HG03064 (cell line): ENCODE measurements at regions not wholly inside any gene's neighbourhood (a gene's known extent, or its start where the extent isn't known, plus 50 kb on each side); places are given as distances from the start of the nearest gene placed in this dataset.
"Not testable (repeated sequence)": the region's sequence is repeated elsewhere in the genome, so short reads cannot be mapped to it uniquely, and the experiment has no call there.

Experiments used
- ATAC-seq: cut with Tn5 transposase; IDR thresholded peaks from one replicate; pipeline ENCODE4 v1.9.1; 2021; ENCODE audit warnings: low read depth; ENCODE audit not compliant: unreplicated experiment

DNA sequence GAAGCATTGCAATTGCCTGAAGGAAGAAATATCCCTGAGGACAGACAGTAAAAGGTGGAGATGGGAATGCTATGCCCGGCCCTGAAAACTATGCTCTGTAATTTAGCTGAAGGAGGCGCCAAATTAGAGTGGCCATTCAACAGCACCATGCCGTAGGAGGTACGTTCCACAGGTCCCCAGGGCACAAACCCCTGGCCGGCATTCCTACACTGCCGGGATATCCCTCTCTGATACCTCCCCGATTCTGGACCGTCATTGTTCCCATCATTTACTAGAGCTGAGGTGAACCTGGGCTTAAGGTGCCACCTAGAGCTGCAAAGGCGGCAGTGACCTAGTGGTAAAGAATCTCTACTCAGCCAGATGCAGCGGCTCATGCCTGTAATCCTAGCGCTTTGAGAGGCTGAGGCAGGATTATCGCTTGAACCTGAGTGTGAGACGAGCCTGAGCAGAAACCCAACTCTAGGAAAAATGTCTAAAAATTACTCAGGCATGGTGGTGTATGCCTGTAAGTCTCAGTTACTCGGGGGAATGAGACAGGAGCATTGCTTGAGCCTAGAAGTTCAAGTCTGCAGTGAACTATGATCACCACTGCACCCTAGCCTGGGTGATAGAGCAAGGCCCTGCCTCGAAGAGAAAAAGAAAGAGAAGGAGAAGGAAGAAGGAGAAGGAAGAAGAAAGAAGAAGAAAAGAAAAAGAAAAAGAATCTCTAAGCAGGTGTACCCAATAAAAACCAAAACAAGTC, 53.0 kb upstream of the TNKS2 start:
- no peak for ATAC-seq

DNA sequence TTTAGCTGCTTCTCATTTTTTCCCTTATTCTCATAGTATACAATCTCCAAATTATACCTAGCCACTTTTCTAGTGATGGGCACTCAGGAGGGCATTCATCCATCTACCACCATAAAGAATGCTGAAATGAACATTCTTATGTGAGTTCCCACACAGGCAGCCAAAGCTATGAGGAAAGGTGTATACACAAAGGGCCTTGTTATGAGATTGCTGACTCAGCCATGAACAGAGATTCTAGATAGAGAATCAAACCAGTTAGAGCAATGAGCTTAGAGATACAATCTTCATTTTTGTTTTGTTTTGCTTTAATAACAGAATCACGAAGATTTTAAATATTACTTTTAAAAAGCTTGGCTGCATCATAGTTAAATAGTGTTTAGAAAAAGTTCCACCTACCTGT, 54.8 kb upstream of the TNKS2 start:
- ATAC-seq: no peak

DNA sequence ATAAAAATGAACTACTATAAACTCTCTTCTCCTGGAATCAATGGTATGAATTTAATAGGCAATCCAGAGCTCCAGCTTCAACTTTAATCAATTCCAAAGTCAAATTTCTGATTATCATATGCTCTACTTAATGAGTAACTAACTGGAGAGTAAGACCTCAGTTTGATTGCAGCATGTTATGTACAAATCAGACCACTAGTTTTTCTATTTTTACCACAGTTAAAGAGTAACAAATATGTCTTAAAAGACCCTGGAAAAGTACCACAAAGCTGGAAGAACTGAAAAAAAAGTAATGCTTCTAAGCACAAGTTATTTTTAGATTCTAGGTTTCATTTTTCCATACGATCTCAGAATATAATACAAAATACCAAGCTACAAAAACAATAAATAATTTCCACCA, 56.0 kb upstream of the TNKS2 start:
- ATAC-seq: no peak

DNA sequence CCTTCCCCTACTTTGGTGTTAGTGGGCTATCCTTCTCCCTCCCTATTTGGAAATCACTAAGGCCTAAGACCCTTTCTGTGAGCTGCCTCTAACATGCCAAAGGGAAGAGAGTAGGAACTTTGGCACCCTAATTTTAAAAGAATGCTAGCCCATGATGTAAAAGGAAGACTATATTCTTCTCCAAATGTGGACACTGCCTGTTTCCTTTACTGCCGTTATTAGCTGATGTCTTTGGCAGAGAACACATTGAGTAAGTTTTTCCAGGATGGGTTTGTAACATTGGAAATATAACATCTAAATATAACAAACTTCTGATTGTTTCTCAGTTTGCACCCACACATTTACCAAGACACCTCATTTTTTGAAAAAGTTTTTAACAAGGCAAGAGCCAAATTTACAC, 56.9 kb upstream of the TNKS2 start:
- ATAC-seq: no peak

DNA sequence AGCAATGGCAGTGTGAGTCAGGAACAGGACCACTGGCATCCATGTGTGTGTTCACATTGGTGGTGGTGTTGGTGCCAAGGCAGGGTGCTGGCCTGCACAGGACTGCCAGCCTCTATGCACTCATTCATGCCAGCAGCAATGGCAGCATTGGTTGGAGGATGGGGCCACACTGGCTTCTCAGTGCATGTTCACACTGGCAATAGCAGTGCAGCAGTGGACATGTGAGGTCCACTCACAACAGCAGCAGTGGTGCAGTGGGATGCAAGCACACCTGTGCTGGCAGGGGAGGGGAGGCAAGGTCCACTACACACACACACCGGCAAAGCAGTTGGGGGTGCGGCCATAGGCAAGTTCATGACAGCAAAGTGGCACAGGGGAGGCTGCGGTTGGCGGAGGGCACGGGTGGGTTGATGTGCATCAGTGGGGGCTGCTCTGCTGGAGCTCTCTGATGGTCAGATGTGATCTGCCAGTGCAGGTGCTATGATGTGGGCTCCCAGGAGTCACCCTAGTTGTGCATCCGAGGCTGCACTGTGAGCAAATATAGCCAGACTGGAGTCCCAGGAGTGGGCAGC, 57.8 kb upstream of the TNKS2 start:
- no peak for ATAC-seq

DNA sequence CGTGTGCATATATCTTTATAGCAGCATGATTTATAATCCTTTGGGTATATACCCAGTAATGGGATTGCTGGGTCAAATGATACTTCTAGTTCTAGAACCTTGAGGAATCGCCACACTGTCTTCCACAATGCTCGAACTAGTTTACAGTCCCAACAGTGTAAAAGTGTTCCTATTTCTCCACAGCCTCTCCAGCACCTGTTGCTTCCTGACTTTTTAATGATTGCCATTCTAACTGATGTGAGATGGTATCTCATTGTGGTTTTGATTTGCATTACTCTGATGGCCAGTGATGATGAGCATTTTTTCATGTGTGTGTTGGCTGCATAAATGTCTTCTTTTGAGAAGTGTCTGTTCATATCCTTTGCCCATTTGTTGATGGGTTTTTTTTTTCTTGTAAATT, 66.0 kb upstream of the TNKS2 start:
- not testable (repeated sequence) for ATAC-seq

DNA sequence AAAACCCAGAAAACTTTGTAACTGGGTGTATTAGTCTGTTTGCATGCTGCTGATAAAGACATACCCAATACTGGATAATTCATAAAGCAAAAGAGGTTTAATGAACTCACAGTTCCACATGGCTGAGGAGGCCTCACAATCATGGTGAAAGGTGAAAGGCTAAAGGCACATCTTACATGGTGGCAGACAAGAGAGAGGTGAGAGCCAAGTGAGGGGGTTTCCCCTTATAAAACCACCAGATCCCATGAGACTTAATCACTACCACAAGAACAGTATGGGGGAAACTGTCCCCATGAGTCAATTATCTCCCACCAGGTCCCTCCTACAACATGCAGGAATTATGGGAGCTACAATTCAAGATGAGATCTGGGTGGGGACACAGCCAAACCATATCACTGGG, 68.9 kb upstream of the TNKS2 start:
- not testable (repeated sequence) for ATAC-seq

DNA sequence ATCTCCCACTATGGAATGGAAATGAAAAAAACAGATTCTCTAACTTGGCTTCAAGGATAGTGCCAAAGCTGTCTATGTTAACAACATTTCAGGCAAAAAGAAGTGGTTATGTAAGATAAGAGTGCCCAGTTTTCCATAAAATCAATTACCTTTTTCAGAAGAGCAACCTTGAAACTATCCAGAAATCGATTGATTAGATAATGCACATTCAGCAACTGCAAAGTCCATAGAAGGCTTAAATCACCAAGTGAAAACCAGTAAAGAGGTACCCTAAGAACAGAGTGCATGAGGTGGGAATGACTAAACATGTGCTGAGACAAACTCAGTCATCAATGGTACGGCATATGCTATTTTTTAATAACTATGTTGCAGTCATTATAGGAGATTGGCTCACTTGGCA, 71.9 kb upstream of the TNKS2 start:
- no peak for ATAC-seq

DNA sequence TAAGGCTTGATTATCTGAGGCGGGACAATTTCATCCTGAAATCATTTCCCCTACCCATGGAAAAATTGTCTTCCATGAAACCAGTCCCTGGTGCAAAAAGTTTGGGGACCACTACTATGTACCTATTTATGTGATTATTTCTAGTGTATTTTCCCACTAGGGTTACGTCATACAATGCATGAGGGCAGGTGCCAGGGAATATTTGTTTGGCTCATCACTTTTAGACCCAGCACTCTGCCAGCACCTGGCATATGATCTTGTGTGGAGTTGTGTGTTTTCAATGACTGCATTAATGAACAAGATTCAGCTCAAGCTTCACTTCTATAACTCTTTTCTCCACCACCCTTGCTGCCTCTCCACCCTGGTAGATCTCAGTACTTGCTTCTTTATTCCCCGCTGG, 73.3 kb upstream of the TNKS2 start:
- ATAC-seq: no peak

DNA sequence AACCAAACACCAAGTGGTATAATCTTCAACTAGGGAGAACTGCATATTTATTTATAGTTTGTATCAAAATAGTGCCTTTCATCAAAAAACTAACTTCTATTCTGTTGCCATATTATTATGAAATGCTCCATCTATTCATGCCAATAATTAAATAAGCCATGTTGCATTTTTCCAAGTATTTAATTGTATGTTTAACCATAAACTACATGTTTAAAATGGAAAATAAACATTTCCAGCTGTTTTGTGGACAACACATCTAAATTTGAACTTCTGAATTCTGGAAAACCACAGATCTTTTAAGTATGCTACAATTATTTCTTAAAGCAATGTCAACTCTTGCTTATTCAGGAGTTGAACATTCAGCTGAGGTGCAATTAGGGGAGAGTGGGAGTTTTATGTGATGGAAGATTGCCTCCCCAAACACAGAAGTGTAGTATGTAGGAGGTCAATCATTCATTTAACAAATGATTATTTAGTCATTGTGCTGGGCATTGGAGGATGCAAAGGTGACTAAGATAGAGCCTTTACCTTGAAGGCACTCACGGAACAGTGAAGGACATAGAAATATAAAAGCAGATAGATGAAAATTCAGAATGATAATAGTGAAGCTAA, 80.7 kb upstream of the PPP1R3C start:
- ATAC-seq: no peak

DNA sequence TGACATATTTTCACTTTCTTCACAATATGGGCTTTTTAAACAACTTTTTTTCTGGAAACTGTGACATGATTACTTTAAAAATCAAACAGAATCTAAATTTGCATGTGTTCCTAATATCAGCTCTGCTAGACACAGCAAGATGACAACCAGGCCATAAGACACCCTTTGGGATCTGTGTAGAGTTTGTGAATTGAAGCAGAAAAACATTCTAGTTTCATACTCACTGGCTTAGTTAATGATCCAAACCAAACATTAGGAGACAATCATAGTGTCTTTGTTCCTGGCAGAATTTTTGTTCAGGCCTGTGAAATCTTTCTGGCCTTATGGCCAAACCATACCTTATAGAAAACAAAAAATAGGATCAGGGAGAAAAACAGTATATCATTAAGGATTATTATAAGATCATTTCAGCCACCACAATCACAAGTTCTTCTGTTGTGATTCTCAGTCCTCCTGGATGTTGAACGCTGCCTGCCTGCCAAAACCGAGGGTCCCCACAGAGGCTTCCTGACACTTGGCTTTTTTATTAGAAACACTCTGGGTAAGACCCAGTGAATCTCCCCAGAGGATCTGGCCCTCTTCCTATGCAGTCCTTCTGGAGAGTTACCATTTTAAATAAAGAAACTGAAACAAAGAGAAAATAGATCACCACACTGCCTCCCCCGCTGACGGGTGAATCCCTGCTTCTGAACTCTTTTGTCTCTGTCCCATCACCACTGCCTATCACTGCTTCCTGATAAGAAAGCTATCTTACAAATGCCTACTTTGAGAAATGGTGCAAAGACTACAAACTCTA, 79.2 kb upstream of the PPP1R3C start:
- ATAC-seq: peak; percentile 69

DNA sequence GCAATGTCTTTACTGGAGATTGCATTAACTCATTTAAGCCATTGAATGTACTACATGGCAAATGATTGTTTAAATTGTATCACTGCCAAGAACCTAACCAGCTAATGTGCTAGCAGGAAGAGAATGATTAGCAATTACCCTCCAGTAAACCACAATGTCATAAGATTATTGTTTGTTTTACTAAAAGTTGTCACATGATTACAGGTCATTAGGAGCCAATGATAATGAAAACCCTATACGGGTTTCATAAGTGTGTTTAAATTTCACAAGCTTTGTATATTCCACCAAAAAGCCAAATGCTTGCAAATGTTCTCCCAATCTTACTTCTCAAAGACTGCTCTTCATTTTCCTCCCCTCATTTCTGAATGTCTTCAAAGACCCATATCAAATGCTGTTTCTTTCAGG, 76.5 kb upstream of the PPP1R3C start:
- no peak for ATAC-seq

DNA sequence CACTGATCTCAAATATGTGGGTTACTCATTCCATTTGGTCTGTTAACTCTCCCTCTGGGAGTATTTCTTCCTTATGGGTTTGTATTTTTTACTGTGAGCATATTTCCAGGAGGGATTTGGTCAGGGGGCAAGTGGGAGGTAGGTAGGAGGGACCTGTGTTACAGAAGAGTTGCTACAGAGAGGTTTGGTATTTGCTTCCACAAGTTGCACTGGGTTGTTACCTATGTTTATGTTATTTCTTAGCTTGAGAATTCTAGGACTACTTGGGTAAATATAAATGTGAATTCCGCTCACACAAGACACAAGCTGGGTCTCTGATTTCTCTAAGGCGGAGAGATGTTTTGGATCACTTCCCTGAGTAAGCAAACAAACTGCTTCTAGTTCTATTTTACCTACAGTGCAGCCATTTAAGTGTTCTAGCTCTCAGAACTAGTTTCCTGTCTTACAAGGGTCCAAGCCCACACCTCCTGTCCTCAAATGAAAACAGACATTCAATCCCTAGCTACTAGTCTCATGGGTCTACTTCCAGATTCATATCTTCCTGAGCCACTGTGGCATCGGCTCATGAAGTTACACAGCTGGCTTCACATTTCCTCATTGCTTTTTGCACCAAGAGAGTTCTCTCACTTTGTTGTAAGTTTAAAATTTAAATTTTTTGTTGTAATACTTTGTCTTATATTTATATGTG, 75.4 kb upstream of the PPP1R3C start:
- ATAC-seq: no peak

DNA sequence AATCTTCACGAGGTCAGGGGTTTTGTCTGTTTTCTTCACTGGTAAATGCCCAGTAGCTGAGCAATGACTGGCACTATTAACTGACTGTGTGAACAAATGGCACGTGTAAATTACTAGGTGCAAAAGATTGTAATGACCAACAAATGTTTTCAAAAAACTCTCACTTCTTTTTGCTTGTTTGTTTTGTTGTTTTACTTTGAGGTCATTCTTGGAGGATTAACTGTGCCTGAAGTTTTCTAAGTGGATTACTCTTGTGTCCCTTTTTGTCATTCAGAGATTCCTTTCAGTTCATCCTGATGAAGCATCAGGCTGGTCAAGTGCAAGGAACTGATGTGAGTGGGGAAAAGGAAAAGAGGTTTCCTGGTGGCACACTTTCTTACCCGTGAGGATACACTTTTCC, 74.4 kb upstream of the PPP1R3C start:
- ATAC-seq: no peak

DNA sequence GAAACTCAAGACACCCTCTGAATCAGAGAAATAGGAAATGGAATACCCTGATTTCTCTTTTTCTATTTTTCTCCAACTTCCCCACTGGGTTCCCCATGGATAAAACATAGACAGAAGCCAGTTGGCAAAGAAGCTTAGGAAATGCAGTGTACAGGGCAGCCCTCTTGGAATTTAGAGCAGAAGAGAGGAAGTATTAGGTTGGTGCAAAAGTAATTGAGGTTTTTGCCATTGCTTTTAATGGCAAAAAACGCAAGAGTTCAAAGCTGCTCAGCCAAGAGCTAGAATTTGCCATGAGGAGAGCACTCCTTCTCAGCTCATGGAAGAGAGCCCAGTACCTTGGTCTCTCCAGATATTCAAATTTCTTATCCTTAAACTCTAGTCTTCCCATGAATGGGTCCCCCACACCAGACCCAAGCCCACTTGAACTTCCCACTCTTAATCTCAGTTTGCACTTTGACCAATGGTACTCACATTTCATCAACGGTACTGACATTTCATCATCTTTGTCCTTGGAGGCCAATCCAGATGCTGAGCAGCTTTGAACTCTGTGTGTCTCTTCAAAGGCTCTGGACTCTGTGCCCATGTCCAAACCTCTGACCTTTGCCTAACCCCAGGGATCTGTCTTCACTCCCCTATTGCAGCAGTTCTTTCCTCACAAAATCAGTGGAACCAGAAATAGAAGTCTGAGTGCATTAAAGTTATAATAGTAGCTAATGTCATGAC, 73.2 kb upstream of the PPP1R3C start:
- ATAC-seq: no peak

DNA sequence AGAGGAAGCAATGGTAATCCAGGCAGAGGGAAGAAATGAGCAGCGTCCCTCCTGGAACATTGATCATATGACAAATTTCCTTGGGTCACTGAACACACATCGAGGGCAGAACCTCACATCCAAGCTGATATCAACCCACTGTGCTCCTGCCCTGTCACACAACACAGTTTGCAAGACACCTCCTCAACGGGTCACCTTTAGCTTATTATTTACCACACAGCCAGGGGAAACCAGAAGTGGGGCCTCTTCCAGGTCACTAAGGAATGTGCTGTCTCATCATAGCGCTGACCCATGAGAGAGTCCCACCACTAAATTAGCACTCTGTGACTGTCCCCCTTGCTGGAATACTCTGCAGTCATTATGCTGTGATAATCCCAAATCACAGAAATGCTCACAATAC, 69.7 kb upstream of the PPP1R3C start:
- ATAC-seq: no peak

DNA sequence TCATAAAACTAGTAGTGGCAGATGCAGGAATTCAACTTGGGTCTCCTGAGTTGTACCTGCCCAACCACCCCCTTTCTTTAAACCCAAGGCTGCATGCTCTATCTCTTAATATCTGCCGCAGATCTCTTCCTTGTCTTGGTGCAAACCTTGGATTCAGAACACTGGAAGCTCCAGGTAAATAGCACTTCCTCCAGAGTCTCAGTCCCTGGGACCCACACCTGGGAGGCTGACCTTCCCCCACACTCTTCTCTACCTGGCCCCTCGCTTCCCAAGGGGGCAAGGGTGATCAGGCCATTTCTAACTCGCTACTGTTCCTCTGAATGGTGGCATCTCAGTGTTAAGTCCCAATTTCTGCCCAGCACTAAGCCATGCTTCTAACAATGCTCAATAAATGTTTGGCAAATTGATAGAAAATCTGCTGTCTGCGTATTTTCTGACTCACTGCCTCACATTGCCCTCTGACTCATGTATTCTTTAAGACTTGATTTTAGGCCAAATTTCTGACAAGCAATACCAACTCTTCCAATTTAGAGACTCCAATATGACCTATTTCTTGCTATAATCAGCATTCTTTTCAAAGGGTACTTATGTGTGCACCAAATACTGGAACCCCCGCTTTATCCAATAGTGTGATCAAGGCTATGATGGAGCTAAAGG, 68.0 kb upstream of the PPP1R3C start:
- ATAC-seq: no peak

DNA sequence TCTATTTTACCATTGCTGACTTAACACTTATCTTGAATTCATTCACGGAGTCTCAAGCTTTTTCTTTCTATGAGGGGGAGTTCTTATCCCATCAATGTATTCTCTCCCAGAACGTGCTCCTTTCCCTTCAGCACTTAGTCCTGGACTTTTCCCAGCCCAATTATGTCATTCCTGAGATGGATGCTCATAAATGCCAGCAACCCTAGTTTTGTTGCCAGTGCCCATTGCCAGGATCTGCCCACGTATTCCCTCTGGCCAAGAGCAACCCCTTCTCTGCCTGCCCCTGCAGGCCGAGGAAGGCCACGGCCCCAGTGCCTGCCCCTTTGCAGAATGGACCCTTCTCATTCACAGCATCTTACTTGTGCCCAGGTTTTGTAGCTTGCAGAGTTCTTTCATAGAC, 67.4 kb upstream of the PPP1R3C start:
- no peak for ATAC-seq

DNA sequence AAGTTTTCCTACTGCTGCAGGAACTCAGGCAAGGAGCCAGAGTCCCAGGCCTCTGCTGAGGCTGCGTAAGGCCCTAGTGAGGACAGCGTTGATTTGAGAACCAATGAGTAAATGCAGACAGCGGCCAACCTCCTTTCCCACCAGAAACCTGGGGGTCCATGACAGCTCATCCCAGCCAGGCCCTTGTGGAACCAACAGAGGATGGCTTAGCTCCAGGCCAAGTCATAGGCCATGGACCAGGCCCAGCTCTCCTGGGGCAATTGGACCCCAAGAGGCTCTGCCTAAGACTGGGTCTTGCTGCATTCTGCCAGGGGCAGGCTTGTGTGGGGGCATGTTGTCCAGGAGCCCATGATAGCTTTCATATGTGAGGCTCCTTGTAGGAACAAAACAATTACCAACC, 65.4 kb upstream of the PPP1R3C start:
- no peak for ATAC-seq
